Caco-2 (cell line): ENCODE measurements at regions not wholly inside any gene's neighbourhood (a gene's known extent, or its start where the extent isn't known, plus 50 kb on each side); places are given as distances from the start of the nearest gene placed in this dataset.

Source experiments
- BruUV-seq: library from RNA; stranded (reverse); fragments of 400-500 nt; replicated peaks from 2 replicates; lab custom pipeline; 2021; lab: Mats Ljungman, UMichigan
- CTCF ChIA-PET: fragments of 300-600 bp; sonication (Branson Sonifier 250); formaldehyde crosslinking; loops from one replicate; lab custom pipeline; 2022; ENCODE audit warnings: antibody characterized with exemption; lab: Charles Lee
- POLR2A ChIA-PET: fragments of 300-600 bp; sonication (Branson Sonifier 250); formaldehyde crosslinking; loops from one replicate; lab custom pipeline; 2022; ENCODE audit warnings: antibody characterized with exemption; lab: Charles Lee
- DNase-seq, 2 experiments: peaks; one replicate each; pipeline versions ENCODE4 v3.0.0 to v3.0.0-alpha.2; 2020 to 2022
- H3K27me3 ChIP-seq: replicated peaks from 2 replicates; pipeline ENCODE4 v1.6.0; 2011; ENCODE audit warnings: low read length; ENCODE audit not compliant: control insufficient read depth, insufficient read depth
- H3K36me3 ChIP-seq: 2 replicates; pipeline ENCODE4 v1.5.1; 2011; ENCODE audit warnings: low read length; ENCODE audit not compliant: control insufficient read depth, insufficient read depth
- H3K4me1 ChIP-seq: fragments of 250-450 bp; sonication (Bioruptor Pico); 2 replicates; pipeline ENCODE4 v1.5.1; 2020; ENCODE audit warnings: mild to moderate bottlenecking
- H3K4me3 ChIP-seq: 2 replicates; pipeline ENCODE4 v1.5.1; 2011; ENCODE audit warnings: low read depth, mild to moderate bottlenecking, control low read depth, low read length
- H3K9me3 ChIP-seq: fragments of 250-450 bp; sonication (Bioruptor Pico); 2 replicates; pipeline ENCODE4 v1.5.1; 2020; ENCODE audit warnings: mild to moderate bottlenecking, moderate library complexity
- H3K27ac Mint-ChIP-seq: one replicate; pipeline ENCODE4 v1.8.0; 2022; ENCODE audit warnings: mixed read lengths; ENCODE audit not compliant: unreplicated experiment
- H3K27me3 Mint-ChIP-seq: one replicate; pipeline ENCODE4 v1.8.0; 2022; ENCODE audit warnings: mixed read lengths; ENCODE audit not compliant: insufficient read depth, unreplicated experiment
- H3K36me3 Mint-ChIP-seq: one replicate; pipeline ENCODE4 v1.8.0; 2022; ENCODE audit warnings: mild to moderate bottlenecking, mixed read lengths; ENCODE audit not compliant: insufficient read depth, unreplicated experiment
- H3K4me1 Mint-ChIP-seq: one replicate; pipeline ENCODE4 v1.8.0; 2022; ENCODE audit warnings: low read depth, mixed read lengths; ENCODE audit not compliant: unreplicated experiment
- H3K4me3 Mint-ChIP-seq: one replicate; pipeline ENCODE4 v1.8.0; 2022; ENCODE audit warnings: mild to moderate bottlenecking, moderate library complexity, mixed read lengths; ENCODE audit not compliant: unreplicated experiment
- H3K9me3 Mint-ChIP-seq: one replicate; pipeline ENCODE4 v1.8.0; 2022; ENCODE audit warnings: mixed read lengths; ENCODE audit not compliant: unreplicated experiment
- intact Hi-C: fragments of 100-400 bp; cut with micrococcal nuclease; formaldehyde crosslinking; loops from one replicate; pipeline ENCODE4 v1.10.0; 2022; ENCODE audit not compliant: unreplicated experiment
- TF ChIP-seq, protein P1 (sequence below), 2 experiments: fragments of 200-600 bp in 1 of 2; IDR thresholded peaks; 1 replicate in 1 of 2; 2 replicates in 1 of 2; pipeline versions ENCODE4 v1.5.1 to v1.8.0; 2011 to 2022; ENCODE audit warnings: antibody characterized with exemption in 1 of 2, control low read depth in 1 of 2, inconsistent platforms in 1 of 2, low read depth in 1 of 2, low read length in 1 of 2, mild to moderate bottlenecking in 1 of 2, moderate library complexity in 1 of 2; ENCODE audit not compliant: insufficient read depth in 1 of 2, severe bottlenecking in 1 of 2, unreplicated experiment in 1 of 2

DNA sequence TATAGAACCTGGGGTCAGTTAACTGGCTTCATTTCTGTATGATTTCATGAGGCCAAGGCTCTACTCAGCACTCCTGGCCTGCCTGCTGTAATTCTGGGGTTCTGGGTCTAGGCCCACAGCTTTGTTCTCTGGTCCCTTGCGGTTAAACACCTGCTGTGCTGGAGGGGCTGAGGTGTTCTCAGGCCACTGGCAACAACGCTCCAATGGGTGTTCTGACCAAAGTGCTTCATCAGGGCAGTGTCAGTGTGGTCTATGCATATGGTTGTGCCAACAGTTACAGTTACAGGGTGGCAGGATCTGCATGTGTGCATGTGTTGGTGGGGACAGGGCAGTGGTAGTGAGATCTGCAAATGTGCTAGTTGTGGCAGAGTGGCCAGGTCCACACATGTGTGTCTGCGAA, 64.1 kb upstream of the GMNC start:
- no peaks in the 10 kb centered on the region for H3K9me3 ChIP-seq
- POLR2A ChIA-PET = no interaction called here
- no peaks in the 10 kb centered on the region for H3K9me3 Mint-ChIP-seq
- H3K4me3 Mint-ChIP-seq = no peak overlapping the region
- H3K27ac Mint-ChIP-seq = no peak overlapping the region
- no peaks in the 10 kb centered on the region for H3K36me3 ChIP-seq
- H3K4me3 ChIP-seq = no peak overlapping the region
- H3K27me3 Mint-ChIP-seq = peaks cover 4% of the 10 kb centered on the region
- BruUV-seq = no TSS peak
- DNase-seq = no peak
- intact Hi-C loops = no loop called here
- H3K36me3 Mint-ChIP-seq = no peaks in the 10 kb centered on the region
- TF ChIP-seq, protein P1, sequence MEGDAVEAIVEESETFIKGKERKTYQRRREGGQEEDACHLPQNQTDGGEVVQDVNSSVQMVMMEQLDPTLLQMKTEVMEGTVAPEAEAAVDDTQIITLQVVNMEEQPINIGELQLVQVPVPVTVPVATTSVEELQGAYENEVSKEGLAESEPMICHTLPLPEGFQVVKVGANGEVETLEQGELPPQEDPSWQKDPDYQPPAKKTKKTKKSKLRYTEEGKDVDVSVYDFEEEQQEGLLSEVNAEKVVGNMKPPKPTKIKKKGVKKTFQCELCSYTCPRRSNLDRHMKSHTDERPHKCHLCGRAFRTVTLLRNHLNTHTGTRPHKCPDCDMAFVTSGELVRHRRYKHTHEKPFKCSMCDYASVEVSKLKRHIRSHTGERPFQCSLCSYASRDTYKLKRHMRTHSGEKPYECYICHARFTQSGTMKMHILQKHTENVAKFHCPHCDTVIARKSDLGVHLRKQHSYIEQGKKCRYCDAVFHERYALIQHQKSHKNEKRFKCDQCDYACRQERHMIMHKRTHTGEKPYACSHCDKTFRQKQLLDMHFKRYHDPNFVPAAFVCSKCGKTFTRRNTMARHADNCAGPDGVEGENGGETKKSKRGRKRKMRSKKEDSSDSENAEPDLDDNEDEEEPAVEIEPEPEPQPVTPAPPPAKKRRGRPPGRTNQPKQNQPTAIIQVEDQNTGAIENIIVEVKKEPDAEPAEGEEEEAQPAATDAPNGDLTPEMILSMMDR (IDR thresholded peaks at IDR 0.05; ENCODE audit: insufficient read depth in 1 of 2, low read depth in 1 of 2, low read length in 1 of 2, severe bottlenecking in 1 of 2, unreplicated experiment in 1 of 2) = no peak
- H3K27me3 ChIP-seq = no peaks in the 10 kb centered on the region
- H3K4me1 ChIP-seq = no peaks in the 10 kb centered on the region
- no peaks in the 10 kb centered on the region for H3K4me1 Mint-ChIP-seq
- CTCF ChIA-PET = no interaction called here

GRCh38 chr3:190912736-190913135, 50.2 kb upstream of the GMNC start:
- H3K27me3 Mint-ChIP-seq = peaks cover 11% of the 10 kb centered on the region
- no peaks in the 10 kb centered on the region for H3K4me1 ChIP-seq
- no peak overlapping the region for H3K4me3 ChIP-seq
- H3K9me3 ChIP-seq = no peaks in the 10 kb centered on the region
- no peak overlapping the region for H3K4me3 Mint-ChIP-seq
- no TSS peak for BruUV-seq
- H3K27me3 ChIP-seq = no peaks in the 10 kb centered on the region
- DNase-seq = no peak
- no peaks in the 10 kb centered on the region for H3K36me3 ChIP-seq
- no peaks in the 10 kb centered on the region for H3K4me1 Mint-ChIP-seq
- intact Hi-C loops = no loop called here
- TF ChIP-seq, protein P1 (IDR thresholded peaks at IDR 0.05; ENCODE audit: insufficient read depth in 1 of 2, low read depth in 1 of 2, low read length in 1 of 2, severe bottlenecking in 1 of 2, unreplicated experiment in 1 of 2) = no peak
- ChIA-PET CTCF (no interaction called here), POLR2A (no interaction called here)
- H3K27ac Mint-ChIP-seq = no peak overlapping the region
- H3K9me3 Mint-ChIP-seq = no peaks in the 10 kb centered on the region
- no peaks in the 10 kb centered on the region for H3K36me3 Mint-ChIP-seq
